ENCODE measurements at regions not wholly inside any gene's neighbourhood (a gene's known extent, or its start where the extent isn't known, plus 50 kb on each side); places are given as distances from the start of the nearest gene placed in this dataset.

- no peaks in the 10 kb centered on the region for H3F3A ChIP-seq (ENCODE audit: insufficient read depth, low read length, poor library complexity, severe bottlenecking)
Observed at GRCh38 chr6:155915651-155916050, 460.0 kb upstream of the NOX3 start.

GRCh38 chr6:155913816-155914215 lies 458.2 kb upstream of the NOX3 start:
- Histone ChIP-seq H3K79me2 (replicated peaks; ENCODE audit: insufficient read depth, low read length) (no peaks in the 10 kb centered on the region), H4K20me1 (ENCODE audit: insufficient read depth) (no peaks in the 10 kb centered on the region), H2AFZ (ENCODE audit: low read depth, low read length) (no peak overlapping the region), H3K4me2 (ENCODE audit: low read length) (no peak overlapping the region), H3F3A (ENCODE audit: insufficient read depth, low read length, poor library complexity, severe bottlenecking) (no peaks in the 10 kb centered on the region), H3K4me3 (ENCODE audit: low read length) (no peak overlapping the region), H3K27ac (ENCODE audit: low read length) (no peak overlapping the region), H3K9me3 (ENCODE audit: low read length) (no peaks in the 10 kb centered on the region), H3K36me3 (ENCODE audit: insufficient read depth, low read length) (no peaks in the 10 kb centered on the region), H3K9ac (ENCODE audit: low read length) (no peak overlapping the region), H3K27me3 (ENCODE audit: insufficient read depth, low read depth, low read length) (no peaks in the 10 kb centered on the region), H3K9me2 (ENCODE audit: insufficient read depth, low read length) (no peaks in the 10 kb centered on the region)
- TF ChIP-seq EZH2 (IDR thresholded peaks at IDR 0.05; ENCODE audit: borderline replicate concordance, insufficient read depth, low read length, poor library complexity, severe bottlenecking) (no peak), RAD21 (conservative IDR thresholded peaks at IDR 0.05) (no peak), MXI1 (conservative IDR thresholded peaks at IDR 0.05; ENCODE audit: poor library complexity, severe bottlenecking) (no peak), POLR2AphosphoS5 (IDR thresholded peaks at IDR 0.05) (no peak), EP300 (conservative IDR thresholded peaks at IDR 0.05; ENCODE audit: poor library complexity, severe bottlenecking) (no peak), TAF1 (IDR thresholded peaks at IDR 0.05; ENCODE audit: low read depth) (no peak), SMC3 (conservative IDR thresholded peaks at IDR 0.05; ENCODE audit: poor library complexity) (no peak)

More at GRCh38 chr6:155915651-155916050, 460.0 kb upstream of the NOX3 start:
- no peaks in the 10 kb centered on the region for H3K9me3 ChIP-seq (ENCODE audit: low read length)
- no peak overlapping the region for H2AFZ ChIP-seq (ENCODE audit: low read depth, low read length)
- no peak overlapping the region for H3K4me2 ChIP-seq (ENCODE audit: low read length)
- H3K27ac ChIP-seq (ENCODE audit: low read length): no peak overlapping the region
- no peak overlapping the region for H3K4me3 ChIP-seq (ENCODE audit: low read length)
- H3K9ac ChIP-seq (ENCODE audit: low read length): no peak overlapping the region
- no peaks in the 10 kb centered on the region for H3K27me3 ChIP-seq (ENCODE audit: insufficient read depth, low read depth, low read length)
- no peaks in the 10 kb centered on the region for H4K20me1 ChIP-seq (ENCODE audit: insufficient read depth)
- H3K9me2 ChIP-seq (ENCODE audit: insufficient read depth, low read length): no peaks in the 10 kb centered on the region
- TF ChIP-seq RAD21 (conservative IDR thresholded peaks at IDR 0.05) (no peak), REST (IDR thresholded peaks at IDR 0.05; ENCODE audit: borderline replicate concordance) (no peak), SMC3 (conservative IDR thresholded peaks at IDR 0.05; ENCODE audit: poor library complexity) (no peak), EZH2 (IDR thresholded peaks at IDR 0.05; ENCODE audit: borderline replicate concordance, insufficient read depth, low read length, poor library complexity, severe bottlenecking) (no peak), CTCF (IDR thresholded peaks at IDR 0.05; ENCODE audit: poor library complexity, severe bottlenecking) (no peak), EP300 (conservative IDR thresholded peaks at IDR 0.05; ENCODE audit: poor library complexity, severe bottlenecking) (no peak), MXI1 (conservative IDR thresholded peaks at IDR 0.05; ENCODE audit: poor library complexity, severe bottlenecking) (no peak), TAF1 (IDR thresholded peaks at IDR 0.05; ENCODE audit: low read depth) (no peak)
- no peaks in the 10 kb centered on the region for H3K36me3 ChIP-seq (ENCODE audit: insufficient read depth, low read length)
- no peaks in the 10 kb centered on the region for H3K79me2 ChIP-seq (replicated peaks; ENCODE audit: insufficient read depth, low read length)

All from neural cell (in vitro differentiated cells).